Trophoblast cell (in vitro differentiated cells and primary cell): ENCODE measurements at regions not wholly inside any gene's neighbourhood (a gene's known extent, or its start where the extent isn't known, plus 50 kb on each side); places are given as distances from the start of the nearest gene placed in this dataset.

Source experiments
- DNase-seq, 2 donors: peaks; one replicate each; pipeline ENCODE4 v3.0.0-alpha.2; 2016
- H2AFZ ChIP-seq: 2 replicates; pipeline ENCODE4 v1.6.1; 2013; ENCODE audit warnings: low read length, moderate library complexity, mild to moderate bottlenecking; ENCODE audit not compliant: insufficient read depth, poor library complexity
- H2AK5ac ChIP-seq: 2 replicates; pipeline ENCODE4 v1.6.1; 2013; ENCODE audit warnings: mild to moderate bottlenecking, low read length
- H2BK120ac ChIP-seq: 2 replicates; pipeline ENCODE4 v1.6.1; 2013; ENCODE audit warnings: low read length, mild to moderate bottlenecking, moderate library complexity; ENCODE audit not compliant: insufficient read depth, poor library complexity
- H2BK12ac ChIP-seq: 2 replicates; pipeline ENCODE4 v1.6.1; 2013; ENCODE audit warnings: mild to moderate bottlenecking, low read length, moderate library complexity
- H2BK5ac ChIP-seq: 2 replicates; pipeline ENCODE4 v1.6.1; 2013; ENCODE audit warnings: low read length, low read depth, moderate library complexity, mild to moderate bottlenecking; ENCODE audit not compliant: poor library complexity
- H3K14ac ChIP-seq: 2 replicates; pipeline ENCODE4 v1.6.1; 2013; ENCODE audit warnings: mild to moderate bottlenecking, low read length
- H3K18ac ChIP-seq: 2 replicates; pipeline ENCODE4 v1.6.1; 2013; ENCODE audit warnings: mild to moderate bottlenecking, low read length
- H3K23ac ChIP-seq: 2 replicates; pipeline ENCODE4 v1.6.1; 2013; ENCODE audit warnings: low read length
- H3K27ac ChIP-seq: 2 replicates; pipeline ENCODE4 v1.5.1; 2013; ENCODE audit warnings: low read depth, mild to moderate bottlenecking, inconsistent platforms, low read length, moderate library complexity
- H3K27me3 ChIP-seq: 2 replicates; pipeline ENCODE4 v1.6.1; 2013; ENCODE audit warnings: inconsistent platforms, mild to moderate bottlenecking, low read length, moderate library complexity; ENCODE audit not compliant: insufficient read depth
- H3K36me3 ChIP-seq, 2 experiments: 1 replicate in 1 of 2; 2 replicates in 1 of 2; pipeline ENCODE4 v1.6.1; 2013; ENCODE audit warnings: low read length in 2 of 2, mild to moderate bottlenecking in 2 of 2, moderate library complexity in 1 of 2; ENCODE audit not compliant: insufficient read depth in 2 of 2, control insufficient read depth in 1 of 2
- H3K4ac ChIP-seq: 2 replicates; pipeline ENCODE4 v1.6.1; 2013; ENCODE audit warnings: low read depth, mild to moderate bottlenecking, low read length, moderate library complexity
- H3K4me1 ChIP-seq, 2 experiments: 1 replicate in 1 of 2; 2 replicates in 1 of 2; pipeline ENCODE4 v1.6.1; 2013; ENCODE audit warnings: low read length in 2 of 2, mild to moderate bottlenecking in 2 of 2, moderate library complexity in 1 of 2; ENCODE audit not compliant: insufficient read depth in 2 of 2, control insufficient read depth in 1 of 2
- H3K4me2 ChIP-seq: 2 replicates; pipeline ENCODE4 v1.6.1; 2013; ENCODE audit warnings: inconsistent platforms, mild to moderate bottlenecking, low read length, moderate library complexity
- H3K4me3 ChIP-seq: 2 replicates; pipeline ENCODE4 v1.5.1; 2013; ENCODE audit warnings: mild to moderate bottlenecking, low read depth, low read length, inconsistent platforms
- H3K79me1 ChIP-seq: one replicate; pipeline ENCODE4 v1.6.1; 2013; ENCODE audit warnings: low read length
- H3K79me2 ChIP-seq: 2 replicates; pipeline ENCODE4 v1.6.1; 2013; ENCODE audit warnings: low read length, mild to moderate bottlenecking; ENCODE audit not compliant: control insufficient read depth, insufficient read depth, poor library complexity
- H3K9ac ChIP-seq: 2 replicates; pipeline ENCODE4 v1.6.1; 2013; ENCODE audit warnings: mild to moderate bottlenecking, low read length
- H3K9me3 ChIP-seq: 2 replicates; pipeline ENCODE4 v1.6.1; 2013; ENCODE audit warnings: low read depth, mild to moderate bottlenecking, control low read depth, inconsistent platforms, low read length; ENCODE audit not compliant: insufficient read depth
- H4K12ac ChIP-seq: 2 replicates; pipeline ENCODE4 v1.6.1; 2013; ENCODE audit warnings: low read depth, mild to moderate bottlenecking, low read length, moderate library complexity
- H4K8ac ChIP-seq: 2 replicates; pipeline ENCODE4 v1.6.1; 2013; ENCODE audit warnings: low read depth, mild to moderate bottlenecking, low read length, moderate library complexity
- H4K91ac ChIP-seq: one replicate; pipeline ENCODE4 v1.6.1; 2013; ENCODE audit warnings: low read depth, mild to moderate bottlenecking, low read length, moderate library complexity
- WGBS: extraction: QIAGEN DNeasy Blood & Tissue Kit; methylation state at CpG from one replicate; pipeline ENCODE4 v1.1.7; 2013; ENCODE audit warnings: missing lambda C conversion rate; ENCODE audit not compliant: insufficient read length, insufficient coverage; ENCODE audit errors: extremely low coverage; 5-methylcytosine and 5-hydroxymethylcytosine counted together

GRCh38 chr6:66825539-66825938 is 1118.5 kb upstream of the EYS start:
- H4K8ac ChIP-seq: no peak overlapping the region
- H4K91ac ChIP-seq: no peak overlapping the region
- no peak overlapping the region for H3K9ac ChIP-seq
- DNase-seq: no peak
- H2BK5ac ChIP-seq: no peak overlapping the region
- no peak overlapping the region for H3K23ac ChIP-seq
- H3K9me3 ChIP-seq: no peaks in the 10 kb centered on the region
- no peak overlapping the region for H3K4me2 ChIP-seq
- H3K18ac ChIP-seq: no peak overlapping the region
- H3K4me3 ChIP-seq: no peak overlapping the region
- H2BK12ac ChIP-seq: no peak overlapping the region
- no peaks in the 10 kb centered on the region for H3K79me2 ChIP-seq
- H2AFZ ChIP-seq: no peak overlapping the region
- no peak overlapping the region for H2AK5ac ChIP-seq
- H3K27me3 ChIP-seq: no peaks in the 10 kb centered on the region
- H3K27ac ChIP-seq: no peak overlapping the region
- H4K12ac ChIP-seq: no peak overlapping the region
- H3K14ac ChIP-seq: no peak overlapping the region
- no peak overlapping the region for H2BK120ac ChIP-seq
- H3K4me1 ChIP-seq: no peaks in the 10 kb centered on the region
- WGBS: no CpG with 5 or more reads among the region's 3 CpGs
- H3K79me1 ChIP-seq: no peaks in the 10 kb centered on the region
- H3K4ac ChIP-seq: no peak overlapping the region
- no peaks in the 10 kb centered on the region for H3K36me3 ChIP-seq

GRCh38 chr6:66814156-66814555 is 1107.1 kb upstream of the EYS start:
- Histone ChIP-seq H3K79me2 (no peaks in the 10 kb centered on the region), H3K14ac (no peak overlapping the region), H3K4me1 (no peaks in the 10 kb centered on the region), H3K23ac (no peak overlapping the region), H4K12ac (no peak overlapping the region), H3K18ac (no peak overlapping the region), H3K79me1 (no peaks in the 10 kb centered on the region), H2BK12ac (no peak overlapping the region), H3K9ac (no peak overlapping the region), H3K4me3 (no peak overlapping the region), H3K27me3 (no peaks in the 10 kb centered on the region), H2AK5ac (no peak overlapping the region), H3K4ac (no peak overlapping the region), H3K27ac (no peak overlapping the region), H3K4me2 (no peak overlapping the region), H3K9me3 (no peaks in the 10 kb centered on the region), H3K36me3 (no peaks in the 10 kb centered on the region), H2AFZ (no peak overlapping the region), H4K8ac (no peak overlapping the region), H4K91ac (no peak overlapping the region), H2BK120ac (no peak overlapping the region), H2BK5ac (no peak overlapping the region)
- no peak for DNase-seq
- no CpG with 5 or more reads among the region's 3 CpGs for WGBS

- H3K14ac ChIP-seq: no peak overlapping the region
- no peak overlapping the region for H2BK5ac ChIP-seq
- H4K91ac ChIP-seq: no peak overlapping the region
- no peak overlapping the region for H4K12ac ChIP-seq
- no peaks in the 10 kb centered on the region for H3K79me2 ChIP-seq
- no peak overlapping the region for H3K4me2 ChIP-seq
- H3K4me1 ChIP-seq: no peaks in the 10 kb centered on the region
- H2AK5ac ChIP-seq: no peak overlapping the region
- H3K18ac ChIP-seq: no peak overlapping the region
- no peaks in the 10 kb centered on the region for H3K9me3 ChIP-seq
- H3K23ac ChIP-seq: no peak overlapping the region
- no CpG with 5 or more reads among the region's 1 CpG for WGBS
- H3K36me3 ChIP-seq: no peaks in the 10 kb centered on the region
- H3K4me3 ChIP-seq: no peak overlapping the region
- H2AFZ ChIP-seq: no peak overlapping the region
- H3K79me1 ChIP-seq: no peaks in the 10 kb centered on the region
- no peak overlapping the region for H4K8ac ChIP-seq
- H2BK12ac ChIP-seq: no peak overlapping the region
- no peaks in the 10 kb centered on the region for H3K27me3 ChIP-seq
- H3K4ac ChIP-seq: no peak overlapping the region
- H3K9ac ChIP-seq: no peak overlapping the region
- no peak for DNase-seq
- no peak overlapping the region for H2BK120ac ChIP-seq
- no peak overlapping the region for H3K27ac ChIP-seq
These were observed 1101.7 kb upstream of the EYS start for GRCh38 chr6:66808771-66809170.

GRCh38 chr6:66796987-66797386 is 1090.0 kb upstream of the EYS start:
- Histone ChIP-seq H3K4me2 (no peak overlapping the region), H3K4ac (no peak overlapping the region), H4K8ac (no peak overlapping the region), H2BK5ac (no peak overlapping the region), H3K27me3 (no peaks in the 10 kb centered on the region), H3K27ac (no peak overlapping the region), H2BK12ac (no peak overlapping the region), H3K18ac (no peak overlapping the region), H3K79me1 (no peaks in the 10 kb centered on the region), H3K14ac (no peak overlapping the region), H4K12ac (no peak overlapping the region), H2AFZ (no peak overlapping the region), H3K36me3 (no peaks in the 10 kb centered on the region), H3K4me3 (no peak overlapping the region), H2BK120ac (no peak overlapping the region), H2AK5ac (no peak overlapping the region), H3K23ac (no peak overlapping the region), H3K4me1 (no peaks in the 10 kb centered on the region), H3K9ac (no peak overlapping the region), H4K91ac (no peak overlapping the region), H3K9me3 (no peaks in the 10 kb centered on the region), H3K79me2 (no peaks in the 10 kb centered on the region)
- WGBS: no CpG with 5 or more reads among the region's 3 CpGs
- DNase-seq: no peak
